GM12891 (cell line): ENCODE measurements at regions not wholly inside any gene's neighbourhood (a gene's known extent, or its start where the extent isn't known, plus 50 kb on each side); places are given as distances from the start of the nearest gene placed in this dataset.
"Not testable (repeated sequence)": the region's sequence is repeated elsewhere in the genome, so short reads cannot be mapped to it uniquely, and the experiment has no call there.

Source experiments
- DNase-seq: peaks from one replicate; pipeline ENCODE4 v3.0.0; 2011; ENCODE audit warnings: low spot score; ENCODE audit not compliant: insufficient read length
- FAIRE-seq: peaks from 2 replicates; lab custom pipeline; 2011; peaks lifted over from hg19 to GRCh38; lab: Jason Lieb, UNC
- PAX5 ChIP-seq: IDR thresholded peaks from 2 replicates; pipeline ENCODE4 v1.6.1; 2011; ENCODE audit warnings: low read length, moderate library complexity, mild to moderate bottlenecking; ENCODE audit not compliant: insufficient read depth, severe bottlenecking
- POLR2A ChIP-seq: IDR thresholded peaks from 2 replicates; pipeline ENCODE4 v1.6.1; 2011; ENCODE audit warnings: low read depth, low read length, control low read depth
- POLR2AphosphoS5 ChIP-seq: IDR thresholded peaks from 2 replicates; pipeline ENCODE4 v1.6.1; 2011; ENCODE audit warnings: low read depth, low read length, control low read depth
- POU2F2 ChIP-seq: IDR thresholded peaks from 2 replicates; pipeline ENCODE4 v1.6.1; 2011; ENCODE audit warnings: low read depth, mild to moderate bottlenecking, control low read depth, low read length, moderate library complexity
- SPI1 ChIP-seq: IDR thresholded peaks from 2 replicates; pipeline ENCODE4 v1.6.1; 2011; ENCODE audit warnings: low read depth, low read length, control low read depth
- TAF1 ChIP-seq: IDR thresholded peaks from 2 replicates; pipeline ENCODE4 v1.6.1; 2011; ENCODE audit warnings: low read depth, low read length, control low read depth

DNA sequence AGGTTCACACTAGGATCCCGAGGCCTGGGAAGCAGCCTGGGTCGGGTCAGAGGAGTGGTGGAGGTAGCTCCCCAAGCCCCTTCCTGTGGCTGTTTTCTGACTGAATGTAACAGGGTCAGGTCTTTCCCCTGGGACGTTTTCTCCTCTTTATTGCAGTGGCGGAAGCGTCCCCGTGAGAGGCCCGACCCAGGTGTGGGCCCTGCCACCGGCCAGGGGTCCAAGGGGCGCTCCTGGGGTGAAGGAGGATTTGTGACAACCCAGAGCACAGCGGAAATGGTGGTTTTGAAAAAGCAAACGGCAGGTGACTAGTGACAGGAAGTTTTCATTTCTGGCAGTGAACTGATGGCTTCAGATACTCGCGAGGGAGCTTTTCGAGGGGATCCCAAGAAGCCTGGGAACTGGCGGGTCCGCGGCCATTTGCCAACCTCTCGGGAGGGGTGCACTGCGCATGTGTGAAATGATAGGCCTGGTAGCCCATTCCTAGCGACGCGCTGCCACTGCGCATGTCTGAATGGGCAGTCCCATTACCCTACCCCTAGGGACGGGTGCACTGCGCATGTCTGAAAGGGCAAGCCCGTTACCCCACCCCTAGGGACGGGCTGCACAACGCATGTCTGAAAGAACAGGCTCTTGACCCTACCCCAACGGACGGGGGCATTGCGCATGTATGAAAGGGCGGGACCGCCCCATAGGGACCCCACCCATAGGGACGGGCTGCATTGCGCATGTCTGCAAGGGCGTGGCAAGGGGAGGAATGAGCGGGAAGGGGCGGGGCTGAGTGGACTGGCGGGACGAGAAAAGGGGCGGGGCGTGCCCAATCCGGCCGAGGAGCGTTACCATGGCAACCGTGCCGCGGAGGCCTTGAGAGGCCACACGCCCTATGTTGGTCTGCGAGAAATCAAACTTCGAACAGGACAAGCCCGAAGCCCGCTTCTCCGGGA, 1747.9 kb downstream of the TP53TG3F start:
- DNase-seq (no peak), FAIRE-seq (no peak)
- TF ChIP-seq TAF1 (no peak), PAX5 (no peak), POLR2A (no peak), POU2F2 (no peak), SPI1 (no peak), POLR2AphosphoS5 (no peak)

- no peak for FAIRE-seq
- TF ChIP-seq POLR2AphosphoS5 (no peak), PAX5 (no peak), SPI1 (no peak), TAF1 (no peak), POLR2A (no peak), POU2F2 (no peak)
- DNase-seq: no peak
Observed at GRCh38 chr16:35208001-35208935, 1748.9 kb downstream of the TP53TG3F start.

GRCh38 chr16:35210681-35211433, 1751.4 kb downstream of the TP53TG3F start:
- DNase-seq (no peak), FAIRE-seq (no peak)
- TF ChIP-seq SPI1: no peak
- no peak for TF ChIP-seq TAF1
- TF ChIP-seq POLR2AphosphoS5: no peak
- TF ChIP-seq POLR2A: no peak
- no peak for TF ChIP-seq POU2F2
- no peak for TF ChIP-seq PAX5

GRCh38 chr16:35214840-35215239, 1755.4 kb downstream of the TP53TG3F start:
- no peak for DNase-seq
- no peak for TF ChIP-seq TAF1
- FAIRE-seq: no peak

GRCh38 chr16:35215287-35215686, 1755.9 kb downstream of the TP53TG3F start:
- FAIRE-seq (no peak), DNase-seq (no peak)
- TF ChIP-seq TAF1 (no peak), POLR2A (no peak), PAX5 (no peak), POU2F2 (no peak), SPI1 (no peak), POLR2AphosphoS5 (no peak)

GRCh38 chr16:35216261-35216660, 1756.8 kb downstream of the TP53TG3F start:
- not testable (repeated sequence) for DNase-seq, FAIRE-seq

- TF ChIP-seq POLR2A: no peak
- TF ChIP-seq PAX5: no peak
- TF ChIP-seq POLR2AphosphoS5: no peak
- DNase-seq (no peak), FAIRE-seq (no peak)
Observed at GRCh38 chr16:35221482-35222185, 1762.2 kb downstream of the TP53TG3F start.

DNA sequence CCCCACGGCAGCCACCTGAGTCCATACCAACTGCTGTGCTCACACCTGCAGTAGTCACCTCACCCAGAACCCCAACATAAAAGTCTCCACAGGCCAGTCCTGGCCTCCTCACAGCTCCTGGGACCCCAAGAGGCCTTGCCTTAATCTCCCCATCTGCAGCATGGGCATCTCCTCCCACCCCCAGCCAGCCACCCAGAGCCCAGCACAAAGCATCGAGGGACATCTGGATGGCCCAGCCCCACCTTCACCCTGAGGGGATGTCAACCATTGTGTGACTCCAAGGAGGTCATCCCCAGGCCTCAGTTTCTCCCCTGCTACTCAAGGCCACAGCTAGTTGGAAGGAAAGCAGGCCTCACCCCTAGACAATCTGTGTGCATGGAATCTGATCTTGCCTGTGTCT, 1775.3 kb downstream of the TP53TG3F start:
- FAIRE-seq: no peak
- no peak for TF ChIP-seq POLR2AphosphoS5
- TF ChIP-seq POU2F2: no peak
- no peak for DNase-seq

DNA sequence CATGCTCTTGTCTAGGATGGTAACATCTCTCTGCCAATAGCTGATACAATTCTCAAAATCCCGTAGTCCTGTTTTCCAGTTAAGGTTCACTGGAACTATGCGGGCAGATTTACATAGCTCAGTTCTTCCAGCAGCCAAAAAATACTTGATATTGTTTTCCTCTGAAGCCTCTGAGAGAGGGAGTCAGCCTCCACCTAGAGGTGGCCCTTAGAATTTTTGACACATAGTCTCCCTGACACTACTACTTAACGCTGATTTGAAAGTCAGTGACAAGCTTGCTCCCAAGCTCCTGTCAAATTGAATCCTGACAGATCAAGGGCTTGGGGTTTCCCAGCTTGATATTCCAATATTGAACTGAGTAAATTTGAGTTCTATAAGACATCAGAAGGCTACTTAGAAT, 1780.1 kb downstream of the TP53TG3F start:
- TF ChIP-seq POLR2AphosphoS5 (no peak), POLR2A (no peak), PAX5 (no peak), TAF1 (no peak), POU2F2 (no peak), SPI1 (no peak)
- DNase-seq (no peak), FAIRE-seq (no peak)
